HCT116 (cell line): ENCODE measurements at regions not wholly inside any gene's neighbourhood (a gene's known extent, or its start where the extent isn't known, plus 50 kb on each side); places are given as distances from the start of the nearest gene placed in this dataset.

Experiments used
- CTCF ChIP-seq, 3 experiments: fragments of 200-600 bp in 1 of 3; sonication (generic) in 1 of 3; IDR thresholded peaks in 2 of 3; conservative IDR thresholded peaks in 1 of 3; 2 replicates each; pipeline ENCODE4 v1.5.1; 2012 to 2017; ENCODE audit warnings: low read depth in 2 of 3, low read length in 2 of 3, antibody characterized with exemption in 1 of 3, borderline replicate concordance in 1 of 3, control low read depth in 1 of 3, mild to moderate bottlenecking in 1 of 3, mixed read lengths in 1 of 3, mixed run types in 1 of 3, moderate library complexity in 1 of 3; ENCODE audit not compliant: insufficient read depth in 1 of 3
- JUND ChIP-seq: IDR thresholded peaks from 2 replicates; pipeline ENCODE4 v1.6.1; 2012
- POLR2A ChIP-seq: IDR thresholded peaks from 2 replicates; pipeline ENCODE4 v1.7.0; 2011; ENCODE audit warnings: borderline replicate concordance; ENCODE audit not compliant: insufficient read depth, insufficient read length; ENCODE audit errors: extremely low read depth
- SP1 ChIP-seq: IDR thresholded peaks from 2 replicates; pipeline ENCODE4 v1.6.1; 2012; ENCODE audit warnings: low read depth

DNA sequence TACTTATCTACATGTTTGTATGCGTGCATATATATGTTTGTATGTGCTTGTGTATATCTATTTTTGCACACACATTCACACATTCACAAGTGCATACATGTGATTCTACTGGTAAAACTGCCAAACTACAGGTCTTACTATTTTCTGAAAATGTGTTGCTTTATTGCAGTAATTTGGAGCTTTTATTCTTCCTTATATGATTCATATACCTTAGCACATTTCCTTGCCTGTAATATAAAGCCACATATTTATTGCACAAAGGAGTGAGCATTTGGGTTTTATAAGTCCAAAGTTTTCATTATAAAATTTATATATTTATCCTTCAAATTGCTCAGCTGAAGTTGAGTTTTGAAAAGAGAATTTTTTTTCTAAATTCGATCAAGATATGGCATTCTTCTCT, 1120.4 kb upstream of the PCDH9 start:
- TF ChIP-seq POLR2A: no peak
- no peak for TF ChIP-seq SP1
- TF ChIP-seq CTCF (IDR thresholded peaks at IDR 0.05 in 2 of 3, conservative IDR thresholded peaks at IDR 0.05 in 1 of 3; ENCODE audit: borderline replicate concordance in 1 of 3, insufficient read depth in 1 of 3, low read depth in 2 of 3, low read length in 2 of 3): no peak
- no peak for TF ChIP-seq JUND
